B cell (primary cell): ENCODE measurements at regions not wholly inside any gene's neighbourhood (a gene's known extent, or its start where the extent isn't known, plus 50 kb on each side); places are given as distances from the start of the nearest gene placed in this dataset.

Experiments
- ATAC-seq: fragments of 200-7000 bp; cut with Tn5 transposase; one replicate; pipeline ENCODE4 v1.10.0; 2021; ENCODE audit warnings: low read depth, mild to moderate bottlenecking, moderate number of reproducible peaks, moderate library complexity
- CTCF ChIA-PET: fragments of 350-600 bp; sonication (Branson Sonifier 250); formaldehyde crosslinking; loops from one replicate; lab custom pipeline; 2021; ENCODE audit warnings: antibody characterized with exemption, inconsistent platforms; lab: Charles Lee
- POLR2A ChIA-PET: fragments of 350-600 bp; sonication (Branson Sonifier 250); formaldehyde crosslinking; loops from one replicate; lab custom pipeline; 2021; ENCODE audit warnings: antibody characterized with exemption; lab: Charles Lee
- DNase-seq: peaks from one replicate; pipeline ENCODE4 v3.0.0; 2013
- H2AFZ ChIP-seq: 2 replicates; pipeline ENCODE4 v1.6.1; 2012; ENCODE audit warnings: mild to moderate bottlenecking, low read depth, low read length; ENCODE audit not compliant: insufficient read depth, poor library complexity, severe bottlenecking
- H3K27ac ChIP-seq, 2 donors: 1 replicate in 1 of 2; 2 replicates in 1 of 2; pipeline ENCODE4 v1.5.1; 2012 to 2013; ENCODE audit warnings: low read length in 2 of 2, mild to moderate bottlenecking in 2 of 2, moderate library complexity in 1 of 2
- H3K27me3 ChIP-seq, 4 experiments: fragments of 200-600 bp in 1 of 4; sonication (generic) in 1 of 4; replicated peaks in 1 of 4; 1 replicate in 2 of 4; 2 replicates in 2 of 4; pipeline versions ENCODE4 v1.6.1 to v1.7.0; 2013 to 2016; ENCODE audit warnings: low read length in 3 of 4, mild to moderate bottlenecking in 2 of 4, mixed read lengths in 1 of 4, moderate library complexity in 1 of 4; ENCODE audit not compliant: insufficient read depth in 4 of 4, control insufficient read depth in 3 of 4; ENCODE audit errors: control extremely low read depth in 1 of 4
- H3K36me3 ChIP-seq, 2 experiments: replicated peaks in 1 of 2; 1 replicate in 1 of 2; 2 replicates in 1 of 2; pipeline versions ENCODE4 v1.6.1 to v1.7.1; 2013; ENCODE audit warnings: low read length in 1 of 2; ENCODE audit not compliant: insufficient read depth in 2 of 2, control insufficient read depth in 1 of 2; ENCODE audit errors: control extremely low read depth in 1 of 2, extremely low read depth in 1 of 2
- H3K4me1 ChIP-seq, 2 donors: fragments of 200-600 bp in 1 of 2; sonication (generic) in 1 of 2; 1 replicate in 1 of 2; 2 replicates in 1 of 2; pipeline versions ENCODE4 v1.5.1 to v1.6.1; 2013 to 2017; ENCODE audit warnings: low read length in 2 of 2; ENCODE audit not compliant: control insufficient read depth in 2 of 2, insufficient read depth in 2 of 2
- H3K4me2 ChIP-seq: replicated peaks from 2 replicates; pipeline ENCODE3; 2012; ENCODE audit warnings: mild to moderate bottlenecking, low read depth, low read length; ENCODE audit not compliant: poor library complexity, severe bottlenecking
- H3K4me3 ChIP-seq, 5 experiments: fragments of 200-600 bp in 1 of 5; sonication (generic) in 1 of 5; 1 replicate in 3 of 5; 2 replicates in 2 of 5; pipeline versions ENCODE4 v1.5.1 to v1.7.0; 2011 to 2016; ENCODE audit warnings: low read length in 4 of 5, mild to moderate bottlenecking in 4 of 5, low read depth in 2 of 5, control low read depth in 1 of 5, moderate library complexity in 1 of 5; ENCODE audit not compliant: insufficient read depth in 1 of 5; ENCODE audit errors: control extremely low read depth in 1 of 5, extremely low read depth in 1 of 5
- H3K79me2 ChIP-seq: fragments of 200-600 bp; sonication (generic); one replicate; pipeline ENCODE4 v1.6.0; 2016; ENCODE audit warnings: low read length; ENCODE audit not compliant: control insufficient read depth, insufficient read depth
- H3K9ac ChIP-seq: fragments of 200-600 bp; sonication (generic); 2 replicates; pipeline ENCODE4 v1.6.1; 2017; ENCODE audit warnings: mild to moderate bottlenecking, low read length, moderate library complexity
- H3K9me3 ChIP-seq, 3 donors: one replicate each; pipeline versions ENCODE4 v1.6.1 to v1.7.1; 2013; ENCODE audit warnings: low read length in 2 of 3; ENCODE audit not compliant: control insufficient read depth in 2 of 3, insufficient read depth in 1 of 3; ENCODE audit errors: control extremely low read depth in 1 of 3
- H4K20me1 ChIP-seq: 2 replicates; pipeline ENCODE4 v1.6.0; 2012; ENCODE audit warnings: mild to moderate bottlenecking, low read length; ENCODE audit not compliant: insufficient read depth, control insufficient read depth, poor library complexity, severe bottlenecking
- H3K27ac Mint-ChIP-seq: one replicate; pipeline ENCODE4 v1.8.0; 2021; ENCODE audit warnings: mixed read lengths
- H3K27me3 Mint-ChIP-seq: one replicate; pipeline ENCODE4 v1.8.0; 2021; ENCODE audit warnings: mixed read lengths
- H3K4me1 Mint-ChIP-seq: one replicate; pipeline ENCODE4 v1.8.0; 2021; ENCODE audit warnings: mixed read lengths
- H3K4me3 Mint-ChIP-seq: one replicate; pipeline ENCODE4 v1.8.0; 2021; ENCODE audit warnings: mixed read lengths
- H3K9me3 Mint-ChIP-seq: one replicate; pipeline ENCODE4 v1.8.0; 2022; ENCODE audit warnings: mixed read lengths; ENCODE audit not compliant: insufficient read depth
- CTCF ChIP-seq: fragments of 200-600 bp; IDR thresholded peaks from one replicate; pipeline ENCODE4 v1.8.0; 2022; ENCODE audit warnings: antibody characterized with exemption, mild to moderate bottlenecking
- EZH2 ChIP-seq: IDR thresholded peaks from 2 replicates; pipeline ENCODE4 v1.6.1; 2012; ENCODE audit warnings: borderline replicate concordance, low read depth, mild to moderate bottlenecking, moderate library complexity, low read length; ENCODE audit not compliant: insufficient read depth, poor library complexity, severe bottlenecking
- WGBS: methylation state at CpG from one replicate; pipeline ENCODE4 v1.1.5; 2013; ENCODE audit warnings: missing lambda C conversion rate; ENCODE audit not compliant: insufficient coverage; 5-methylcytosine and 5-hydroxymethylcytosine counted together
- intact Hi-C: fragments of 100-400 bp; cut with micrococcal nuclease; formaldehyde crosslinking; loops from one replicate; pipeline ENCODE4 v1.10.0; 2022

- CTCF ChIA-PET = interaction anchor here (1.1 kb wide), 1 partner anchor 11 kb away, joined by 3 read pairs; no protein-coding TSS in a partner anchor
- no peak overlapping the region for H3K27ac ChIP-seq
- no peak overlapping the region for H3K4me3 Mint-ChIP-seq
- H3K4me2 ChIP-seq = no peak overlapping the region
- no peak overlapping the region for H2AFZ ChIP-seq
- H3K36me3 ChIP-seq = no peaks in the 10 kb centered on the region
- no peaks in the 10 kb centered on the region for H3K4me1 ChIP-seq
- H3K9me3 ChIP-seq = no peaks in the 10 kb centered on the region
- H3K9ac ChIP-seq = no peak overlapping the region
- no peak overlapping the region for H3K27ac Mint-ChIP-seq
- no peaks in the 10 kb centered on the region for H4K20me1 ChIP-seq
- H3K4me3 ChIP-seq = no peak overlapping the region
- WGBS = 86% methylated on average over 3 of the region's 6 CpGs
- TF ChIP-seq CTCF = no peak
- TF ChIP-seq EZH2 = no peak
- H3K27me3 Mint-ChIP-seq = no peaks in the 10 kb centered on the region
- no peaks in the 10 kb centered on the region for H3K79me2 ChIP-seq
- POLR2A ChIA-PET = no interaction called here
- no peaks in the 10 kb centered on the region for H3K4me1 Mint-ChIP-seq
- no peak for ATAC-seq
- H3K9me3 Mint-ChIP-seq = no peaks in the 10 kb centered on the region
- no peak for DNase-seq
- intact Hi-C loops = no loop called here
- H3K27me3 ChIP-seq = no peaks in the 10 kb centered on the region
Observed at GRCh38 chr9:32264170-32264864, 120.1 kb upstream of the ACO1 start.

DNA sequence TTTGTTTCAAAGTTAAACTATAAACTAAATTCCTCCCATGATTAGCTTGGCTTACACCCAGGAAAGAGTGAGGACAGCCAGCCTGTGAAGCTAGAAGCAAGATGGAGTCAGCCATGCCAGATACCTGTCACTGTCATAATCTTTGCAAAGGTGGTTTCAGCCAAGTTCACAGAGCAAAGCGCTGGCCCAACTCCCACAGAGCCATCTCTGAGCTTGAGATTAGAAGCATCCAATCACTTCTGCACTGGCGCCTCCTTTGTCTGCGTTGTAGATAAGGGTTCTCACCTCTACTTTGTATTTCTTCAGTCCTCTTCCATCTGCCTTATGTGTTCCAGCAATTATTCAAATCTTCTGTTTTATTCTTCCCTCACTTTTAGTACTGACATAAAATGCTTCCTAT, 119.4 kb upstream of the ACO1 start:
- DNase-seq (no peak), ATAC-seq (no peak)
- Histone ChIP-seq H3K36me3 (no peaks in the 10 kb centered on the region), H3K9ac (no peak overlapping the region), H4K20me1 (no peaks in the 10 kb centered on the region), H3K27ac (no peak overlapping the region), H3K79me2 (no peaks in the 10 kb centered on the region), H3K9me3 (no peaks in the 10 kb centered on the region), H3K4me2 (no peak overlapping the region), H3K4me1 (no peaks in the 10 kb centered on the region), H3K4me3 (no peak overlapping the region), H3K27me3 (no peaks in the 10 kb centered on the region), H2AFZ (no peak overlapping the region)
- WGBS = 85% methylated on average over 1 of the region's 3 CpGs
- intact Hi-C loops = no loop called here
- Mint-ChIP-seq H3K27me3 (no peaks in the 10 kb centered on the region), H3K4me1 (no peaks in the 10 kb centered on the region), H3K27ac (no peak overlapping the region), H3K4me3 (no peak overlapping the region), H3K9me3 (no peaks in the 10 kb centered on the region)
- ChIA-PET CTCF (no interaction called here), POLR2A (no interaction called here)
- TF ChIP-seq EZH2 = no peak
